Adrenal gland (tissue), 9 donors: ENCODE measurements at regions not wholly inside any gene's neighbourhood (a gene's known extent, or its start where the extent isn't known, plus 50 kb on each side); places are given as distances from the start of the nearest gene placed in this dataset.

Experiments
- DNase-seq, 7 donors: peaks; one replicate each; pipeline ENCODE4 v3.0.0-alpha.2; 2019 to 2020
- H3K27ac ChIP-seq, 5 donors: fragments of 200-600 bp; sonication (generic) in 4 of 5; 1 replicate in 3 of 5; 2 replicates in 2 of 5; pipeline versions ENCODE4 v1.5.1 to v1.8.0; 2016 to 2020; ENCODE audit warnings: mild to moderate bottlenecking in 1 of 5
- H3K27me3 ChIP-seq: fragments of 200-600 bp; 2 replicates; pipeline ENCODE4 v1.8.0; 2021
- H3K36me3 ChIP-seq, 2 donors: fragments of 200-600 bp; replicated peaks in 1 of 2; 1 replicate in 1 of 2; 2 replicates in 1 of 2; pipeline versions ENCODE4 v1.5.1 to v1.8.0; 2018 to 2022
- H3K4me1 ChIP-seq, 2 donors: fragments of 200-600 bp; replicated peaks in 1 of 2; 1 replicate in 1 of 2; 2 replicates in 1 of 2; pipeline versions ENCODE4 v1.5.1 to v1.8.0; 2018 to 2021
- H3K4me3 ChIP-seq, 4 donors: fragments of 200-600 bp; sonication (generic) in 3 of 4; one replicate each; pipeline ENCODE4 v1.5.1; 2016 to 2018
- H3K9me3 ChIP-seq, 3 donors: fragments of 200-600 bp; sonication (generic) in 1 of 3; replicated peaks in 1 of 3; 1 replicate in 2 of 3; 2 replicates in 1 of 3; pipeline versions ENCODE4 v1.5.1 to v1.8.0; 2016 to 2021
- CTCF ChIP-seq, 6 experiments: fragments of 450-650 bp in 4 of 6; fragments of 200-600 bp in 2 of 6; sonication (generic) in 1 of 6; IDR thresholded peaks; 1 replicate in 5 of 6; 2 replicates in 1 of 6; pipeline versions ENCODE4 v1.5.1 to v1.8.0; 2016 to 2021; ENCODE audit warnings: antibody characterized with exemption in 6 of 6, mild to moderate bottlenecking in 2 of 6, moderate library complexity in 1 of 6
- POLR2A ChIP-seq, 2 donors: fragments of 450-650 bp; IDR thresholded peaks; one replicate each; pipeline ENCODE4 v1.6.1; 2017; ENCODE audit warnings: antibody characterized with exemption in 2 of 2, mild to moderate bottlenecking in 2 of 2, moderate library complexity in 1 of 2
- WGBS, 4 donors: extraction: QIAGEN DNeasy Blood & Tissue Kit in 2 of 4; methylation state at CpG; one replicate each; pipeline versions ENCODE4 v1.1.5 to v1.1.7; 2013 to 2017; 5-methylcytosine and 5-hydroxymethylcytosine counted together
- intact Hi-C, 2 donors: fragments of 100-400 bp; cut with DNase I; formaldehyde crosslinking; loops; one replicate each; pipeline versions ENCODE4 v1.14.1 to v1.15.0; 2022 to 2023
- donor health status: healthy with polysubstance abuse.
- donor health status: Bipolar disorder and iron deficiency.
- donor health status: DM: yes; HTN: yes; CAD: no.
- donor health status: DM: no; HTN: no; CAD: no.
- donor health status: DM: no; HTN: no; CAD: no.

GRCh38 chr6:129967427-129967826 is 51.0 kb upstream of the L3MBTL3 start:
- no peak overlapping the region for H3K27ac ChIP-seq
- 53 to 93% (median 72%) methylated on average over 1 of the region's 1 CpG for WGBS, 4 donors
- no peaks in the 10 kb centered on the region for H3K9me3 ChIP-seq
- DNase-seq = no peak
- no peak for TF ChIP-seq CTCF (IDR thresholded peaks at IDR 0.05)
- TF ChIP-seq POLR2A (IDR thresholded peaks at IDR 0.05) = no peak
- H3K36me3 ChIP-seq = no peaks in the 10 kb centered on the region
- no peak overlapping the region for H3K4me3 ChIP-seq
- intact Hi-C loops = no loop called here
- H3K4me1 ChIP-seq = no peaks in the 10 kb centered on the region
- H3K27me3 ChIP-seq = peaks cover 10% of the 10 kb centered on the region

- Histone ChIP-seq H3K9me3 (no peaks in the 10 kb centered on the region), H3K27me3 (peaks cover 10% of the 10 kb centered on the region), H3K27ac (no peak overlapping the region), H3K36me3 (no peaks in the 10 kb centered on the region), H3K4me1 (no peaks in the 10 kb centered on the region), H3K4me3 (no peak overlapping the region)
- no peak for DNase-seq
- WGBS, 4 donors = 82 to 95% (median 94%) methylated on average over 2 of the region's 2 CpGs
- TF ChIP-seq POLR2A (IDR thresholded peaks at IDR 0.05) = no peak
- intact Hi-C loops = no loop called here
Measured at GRCh38 chr6:129966125-129966524, 52.3 kb upstream of the L3MBTL3 start.

DNA sequence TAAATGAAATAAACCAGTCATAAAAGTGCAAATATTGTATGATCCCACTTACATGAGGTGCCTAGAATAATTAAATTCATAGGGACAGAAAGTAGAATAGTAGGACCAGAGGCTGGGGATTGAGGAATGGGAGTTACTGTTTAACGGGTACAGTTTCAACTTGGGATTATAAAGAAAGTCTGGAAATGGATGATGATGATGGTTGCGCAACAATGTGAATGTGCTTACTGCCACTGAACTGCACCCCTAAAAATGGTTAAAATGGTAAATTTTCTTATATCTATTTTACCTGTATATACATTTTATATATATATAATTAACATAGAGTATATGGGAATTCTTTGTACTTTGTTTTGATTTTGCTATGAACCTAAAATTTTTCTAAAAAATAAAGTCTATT is 53.3 kb upstream of the L3MBTL3 start:
- no peaks in the 10 kb centered on the region for H3K36me3 ChIP-seq
- H3K27ac ChIP-seq = no peak overlapping the region
- H3K9me3 ChIP-seq = no peaks in the 10 kb centered on the region
- TF ChIP-seq POLR2A (IDR thresholded peaks at IDR 0.05) = no peak
- intact Hi-C loops = no loop called here
- peaks cover 10% of the 10 kb centered on the region for H3K27me3 ChIP-seq
- no peaks in the 10 kb centered on the region for H3K4me1 ChIP-seq
- no peak overlapping the region for H3K4me3 ChIP-seq
- DNase-seq = no peak
- WGBS, 4 donors = 97 to 98% (median 98%) methylated on average over 2 of the region's 2 CpGs

- DNase-seq = no peak
- no peak overlapping the region for H3K4me3 ChIP-seq
- intact Hi-C loops = no loop called here
- peaks cover 5% of the 10 kb centered on the region for H3K27me3 ChIP-seq
- no peaks in the 10 kb centered on the region for H3K9me3 ChIP-seq
- no peak overlapping the region for H3K27ac ChIP-seq
- H3K36me3 ChIP-seq = no peaks in the 10 kb centered on the region
- TF ChIP-seq CTCF (IDR thresholded peaks at IDR 0.05) (no peak), POLR2A (IDR thresholded peaks at IDR 0.05) (no peak)
- WGBS, 4 donors = 79 to 97% (median 84%) methylated on average over 6 to 16 of the region's 16 CpGs
- no peaks in the 10 kb centered on the region for H3K4me1 ChIP-seq
Measured at GRCh38 chr6:129959358-129959930, 58.9 kb upstream of the L3MBTL3 start.

- no peak overlapping the region for H3K27ac ChIP-seq
- H3K4me1 ChIP-seq = no peaks in the 10 kb centered on the region
- H3K9me3 ChIP-seq = no peaks in the 10 kb centered on the region
- no peak for TF ChIP-seq POLR2A (IDR thresholded peaks at IDR 0.05)
- no peak for TF ChIP-seq CTCF (IDR thresholded peaks at IDR 0.05)
- intact Hi-C loops = no loop called here
- no peak overlapping the region for H3K4me3 ChIP-seq
- no peaks in the 10 kb centered on the region for H3K36me3 ChIP-seq
- H3K27me3 ChIP-seq = no peaks in the 10 kb centered on the region
- DNase-seq = no peak
- WGBS, 4 donors = 85 to 96% (median 92%) methylated on average over 9 to 19 of the region's 19 CpGs
Measured at GRCh38 chr6:129957941-129958898, 60.2 kb upstream of the L3MBTL3 start.
